ENCODE measurements at regions not wholly inside any gene's neighbourhood (a gene's known extent, or its start where the extent isn't known, plus 50 kb on each side); places are given as distances from the start of the nearest gene placed in this dataset.

DNA sequence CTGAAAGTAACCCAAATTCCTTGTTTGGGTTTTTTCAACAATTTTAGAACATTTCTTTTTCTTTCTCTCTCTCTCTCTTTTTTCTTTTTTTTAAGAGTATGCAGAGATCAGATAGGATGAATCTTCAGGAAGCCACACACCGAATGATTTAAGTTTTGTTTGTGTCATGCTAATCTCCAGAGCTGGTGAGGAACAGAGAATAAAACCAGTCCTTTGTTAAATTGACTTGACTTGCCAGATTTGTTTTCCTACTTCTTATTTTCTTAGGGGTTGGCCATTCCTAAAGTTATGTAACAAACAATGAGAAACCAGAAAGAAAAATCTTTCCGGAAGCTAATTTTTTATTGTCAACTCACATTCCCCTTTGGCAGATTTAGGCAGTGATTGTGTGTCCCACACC is 1669.3 kb upstream of the CDH6 start:
- peaks cover 0 to 22% (median 3%) of the 10 kb centered on the region in 8 donors for H3K9me3 Mint-ChIP-seq
- H3K27ac Mint-ChIP-seq, result peak overlapping the region in 1 of 7 donors; percentile 38
- intact Hi-C loops (cut with micrococcal nuclease), result no loop called here
- H3K36me3 Mint-ChIP-seq, result no peaks in the 10 kb centered on the region
- H3K4me3 ChIP-seq (ENCODE audit: low read length in 2 of 2), result no peak overlapping the region
- H3K27ac ChIP-seq (ENCODE audit: low read depth, low read length), result no peak overlapping the region
- no peaks in the 10 kb centered on the region for H3K27me3 ChIP-seq (ENCODE audit: insufficient read depth, low read length)
- H3K27me3 Mint-ChIP-seq, result no peaks in the 10 kb centered on the region
- no peaks in the 10 kb centered on the region for H3K36me3 ChIP-seq (ENCODE audit: insufficient read depth, low read length)
- H3K9me3 ChIP-seq (ENCODE audit: control insufficient read depth in 1 of 2, low read length in 2 of 2), result no peaks in the 10 kb centered on the region
- H3K4me1 ChIP-seq (ENCODE audit: insufficient read depth, low read length), result no peaks in the 10 kb centered on the region
- no peak overlapping the region for H3K4me3 Mint-ChIP-seq
- no peak for DNase-seq
- ChIA-PET POLR2A (ENCODE audit: partially characterized antibody) (no interaction called here), CTCF (ENCODE audit: partially characterized antibody) (no interaction called here)
- H3K4me1 Mint-ChIP-seq, result no peaks in the 10 kb centered on the region

DNA sequence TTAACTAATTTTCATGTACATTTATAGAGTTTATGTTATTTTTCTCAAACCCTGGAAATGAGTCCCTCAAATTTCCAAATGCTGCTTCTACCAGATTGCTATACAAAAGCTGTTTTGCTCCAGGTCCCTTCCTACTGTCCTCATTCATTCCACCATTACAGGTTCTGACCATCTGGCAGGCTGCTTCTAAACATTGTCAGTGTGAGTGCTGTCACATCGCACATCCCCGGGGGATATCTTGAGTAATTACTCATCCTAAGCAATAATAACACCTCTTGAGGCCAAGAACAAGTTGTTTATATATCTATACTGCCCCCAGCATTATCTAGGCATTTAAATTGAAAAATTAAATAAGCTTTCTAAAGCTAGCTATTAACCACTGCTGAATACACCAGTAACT is 1675.3 kb upstream of the CDH6 start:
- no peaks in the 10 kb centered on the region for H3K36me3 Mint-ChIP-seq
- no peaks in the 10 kb centered on the region for H3K4me1 Mint-ChIP-seq
- Histone ChIP-seq H3K9me3 (ENCODE audit: control insufficient read depth in 1 of 2, low read length in 2 of 2) (no peaks in the 10 kb centered on the region), H3K27ac (ENCODE audit: low read depth, low read length) (no peak overlapping the region), H3K36me3 (ENCODE audit: insufficient read depth, low read length) (no peaks in the 10 kb centered on the region), H3K4me1 (ENCODE audit: insufficient read depth, low read length) (no peaks in the 10 kb centered on the region), H3K27me3 (ENCODE audit: insufficient read depth, low read length) (no peaks in the 10 kb centered on the region), H3K4me3 (ENCODE audit: low read length in 2 of 2) (no peak overlapping the region)
- no peak overlapping the region for H3K27ac Mint-ChIP-seq
- peaks cover 0 to 12% (median 2%) of the 10 kb centered on the region in 8 donors for H3K9me3 Mint-ChIP-seq
- no peaks in the 10 kb centered on the region for H3K27me3 Mint-ChIP-seq
- ChIA-PET POLR2A (ENCODE audit: partially characterized antibody) (no interaction called here), CTCF (ENCODE audit: partially characterized antibody) (no interaction called here)
- DNase-seq, result no peak
- H3K4me3 Mint-ChIP-seq, result no peak overlapping the region
- intact Hi-C loops (cut with micrococcal nuclease), result no loop called here

DNA sequence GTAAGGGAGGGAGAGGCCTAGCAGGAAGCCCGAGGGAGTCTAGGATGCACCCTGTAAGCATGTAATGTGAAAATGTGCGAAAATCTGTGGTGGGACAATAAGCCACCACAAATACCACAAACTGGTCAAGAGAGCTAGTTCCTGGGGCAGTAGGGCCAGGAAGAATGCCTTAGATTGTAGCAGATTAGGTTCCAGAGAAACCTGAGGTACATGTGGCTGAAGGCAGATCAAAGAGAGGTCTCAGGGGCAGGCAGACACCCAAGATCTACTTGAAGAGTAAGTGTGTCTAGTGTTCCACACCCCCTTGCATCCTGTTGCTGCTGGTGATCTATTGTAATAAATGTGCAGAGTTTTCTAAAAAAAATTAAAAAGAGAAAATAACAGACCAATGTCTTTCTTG is 1677.3 kb upstream of the CDH6 start:
- no peaks in the 10 kb centered on the region for H3K27me3 Mint-ChIP-seq
- intact Hi-C loops (cut with micrococcal nuclease), result no loop called here
- no peaks in the 10 kb centered on the region for H3K27me3 ChIP-seq (ENCODE audit: insufficient read depth, low read length)
- no peak overlapping the region for H3K27ac Mint-ChIP-seq
- H3K4me3 ChIP-seq (ENCODE audit: low read length in 2 of 2), result no peak overlapping the region
- no peak for DNase-seq
- H3K9me3 Mint-ChIP-seq, result peaks cover 2 to 15% (median 4%) of the 10 kb centered on the region in 8 donors
- no peaks in the 10 kb centered on the region for H3K36me3 Mint-ChIP-seq
- CTCF ChIA-PET (ENCODE audit: partially characterized antibody), result no interaction called here
- no peaks in the 10 kb centered on the region for H3K9me3 ChIP-seq (ENCODE audit: control insufficient read depth in 1 of 2, low read length in 2 of 2)
- no peak overlapping the region for H3K27ac ChIP-seq (ENCODE audit: low read depth, low read length)
- no peaks in the 10 kb centered on the region for H3K36me3 ChIP-seq (ENCODE audit: insufficient read depth, low read length)
- no peak overlapping the region for H3K4me3 Mint-ChIP-seq
- POLR2A ChIA-PET (ENCODE audit: partially characterized antibody), result no interaction called here
- H3K4me1 ChIP-seq (ENCODE audit: insufficient read depth, low read length), result no peaks in the 10 kb centered on the region
- H3K4me1 Mint-ChIP-seq, result no peaks in the 10 kb centered on the region

DNA sequence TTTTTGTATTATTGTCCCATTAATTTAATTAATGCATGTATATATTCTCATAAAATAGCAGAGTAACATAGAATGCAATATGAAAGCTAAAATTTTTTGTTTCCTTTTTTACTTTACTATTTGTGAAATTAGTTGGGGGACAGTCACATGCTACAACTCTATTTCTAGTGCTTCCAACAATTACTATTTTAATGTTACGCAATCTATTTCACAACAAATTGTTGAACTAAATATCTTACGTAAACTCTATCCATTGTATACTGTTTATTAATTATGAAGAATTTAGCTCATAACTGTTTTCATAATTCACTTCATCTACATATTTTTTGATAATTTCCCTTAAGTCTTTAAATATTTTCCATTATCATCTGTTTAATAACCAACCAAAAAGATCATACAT is 1685.4 kb upstream of the CDH6 start:
- no peak for DNase-seq
- H3K27me3 Mint-ChIP-seq, result no peaks in the 10 kb centered on the region
- no peak overlapping the region for H3K27ac Mint-ChIP-seq
- H3K4me1 ChIP-seq (ENCODE audit: insufficient read depth, low read length), result no peaks in the 10 kb centered on the region
- ChIA-PET CTCF (ENCODE audit: partially characterized antibody) (no interaction called here), POLR2A (ENCODE audit: partially characterized antibody) (no interaction called here)
- no peak overlapping the region for H3K27ac ChIP-seq (ENCODE audit: low read depth, low read length)
- no peaks in the 10 kb centered on the region for H3K4me1 Mint-ChIP-seq
- peaks cover 0 to 22% (median 9%) of the 10 kb centered on the region in 8 donors for H3K9me3 Mint-ChIP-seq
- no peak overlapping the region for H3K4me3 ChIP-seq (ENCODE audit: low read length in 2 of 2)
- peaks cover 0 to 12% of the 10 kb centered on the region in 2 donors for H3K9me3 ChIP-seq (ENCODE audit: control insufficient read depth in 1 of 2, low read length in 2 of 2)
- intact Hi-C loops (cut with micrococcal nuclease), result no loop called here
- no peaks in the 10 kb centered on the region for H3K36me3 ChIP-seq (ENCODE audit: insufficient read depth, low read length)
- no peak overlapping the region for H3K4me3 Mint-ChIP-seq
- no peaks in the 10 kb centered on the region for H3K36me3 Mint-ChIP-seq
- H3K27me3 ChIP-seq (ENCODE audit: insufficient read depth, low read length), result no peaks in the 10 kb centered on the region

DNA sequence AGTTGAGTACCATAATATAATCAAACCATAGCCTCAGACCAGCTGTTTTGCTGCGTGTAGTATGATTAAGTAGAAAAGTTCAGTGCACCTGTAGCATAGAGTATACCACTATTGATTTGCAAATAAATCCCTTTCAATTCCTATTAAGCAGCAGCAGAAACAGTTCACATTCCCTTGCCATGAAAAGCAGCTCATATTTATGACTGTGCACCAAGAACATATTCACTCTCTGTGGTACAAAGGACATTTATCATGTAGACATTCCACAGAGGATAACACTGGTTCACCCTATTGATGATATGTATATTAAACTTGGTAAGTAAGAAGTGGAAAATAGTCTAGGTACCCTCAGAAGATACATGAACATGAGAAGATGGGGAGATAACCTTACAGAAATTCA is 1689.1 kb upstream of the CDH6 start:
- H3K4me3 Mint-ChIP-seq, result no peak overlapping the region
- peaks cover 0 to 14% (median 10%) of the 10 kb centered on the region in 8 donors for H3K9me3 Mint-ChIP-seq
- Histone ChIP-seq H3K27me3 (ENCODE audit: insufficient read depth, low read length) (no peaks in the 10 kb centered on the region), H3K27ac (ENCODE audit: low read depth, low read length) (no peak overlapping the region), H3K9me3 (ENCODE audit: control insufficient read depth in 1 of 2, low read length in 2 of 2) (peaks cover 0 to 8% of the 10 kb centered on the region in 2 donors), H3K36me3 (ENCODE audit: insufficient read depth, low read length) (no peaks in the 10 kb centered on the region), H3K4me1 (ENCODE audit: insufficient read depth, low read length) (no peaks in the 10 kb centered on the region), H3K4me3 (ENCODE audit: low read length in 2 of 2) (no peak overlapping the region)
- DNase-seq, result no peak
- no peaks in the 10 kb centered on the region for H3K4me1 Mint-ChIP-seq
- H3K27me3 Mint-ChIP-seq, result no peaks in the 10 kb centered on the region
- CTCF ChIA-PET (ENCODE audit: partially characterized antibody), result no interaction called here
- intact Hi-C loops (cut with micrococcal nuclease), result no loop called here
- H3K36me3 Mint-ChIP-seq, result no peaks in the 10 kb centered on the region
- H3K27ac Mint-ChIP-seq, result no peak overlapping the region
- POLR2A ChIA-PET (ENCODE audit: partially characterized antibody), result no interaction called here

DNA sequence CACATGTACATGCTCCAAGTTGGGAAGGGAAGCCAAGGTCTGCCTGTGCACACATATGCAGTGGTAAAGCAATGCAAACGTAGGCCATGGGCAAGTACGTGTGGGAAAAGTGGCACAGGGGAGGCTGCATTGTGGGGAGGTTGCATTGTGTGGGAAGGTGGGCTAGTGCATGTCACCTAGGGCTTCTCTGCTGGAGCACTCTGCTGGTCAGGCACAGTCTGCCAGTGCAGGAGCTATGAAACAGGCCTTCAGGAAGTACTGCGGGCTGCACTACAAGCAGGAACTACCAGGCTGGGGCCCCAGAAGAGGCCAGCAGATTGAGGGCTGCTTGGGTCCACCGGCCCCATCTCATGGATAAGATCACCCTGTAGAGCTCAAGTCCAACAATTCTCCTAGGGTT is 1694.6 kb upstream of the CDH6 start:
- H3K27ac Mint-ChIP-seq, result no peak overlapping the region
- no peaks in the 10 kb centered on the region for H3K27me3 Mint-ChIP-seq
- H3K9me3 Mint-ChIP-seq, result peaks cover 3 to 48% (median 31%) of the 10 kb centered on the region in 8 donors

DNA sequence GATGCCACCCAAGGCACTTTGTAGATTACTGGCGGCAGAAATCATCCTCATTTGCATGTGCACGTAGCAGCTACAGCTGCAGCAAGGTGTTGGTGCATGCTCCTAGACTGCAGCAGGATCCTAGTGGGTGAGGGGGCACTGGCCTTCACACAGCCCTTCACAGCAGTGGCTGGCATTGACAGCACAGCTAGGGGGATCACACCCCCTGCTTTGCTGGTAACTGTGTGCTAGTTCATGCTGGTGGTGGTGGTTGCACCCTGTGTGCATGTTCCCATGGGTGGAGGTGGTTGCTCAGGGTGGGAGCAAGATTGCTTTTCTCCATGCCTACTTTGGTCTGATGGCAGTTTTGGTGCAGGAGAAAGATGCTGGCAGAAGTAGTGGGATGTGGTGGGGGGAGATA is 1695.1 kb upstream of the CDH6 start:
- Mint-ChIP-seq H3K4me1 (no peaks in the 10 kb centered on the region), H3K4me3 (no peak overlapping the region), H3K27me3 (no peaks in the 10 kb centered on the region), H3K27ac (no peak overlapping the region), H3K9me3 (peaks cover 3 to 50% (median 31%) of the 10 kb centered on the region in 8 donors), H3K36me3 (no peaks in the 10 kb centered on the region)
- Histone ChIP-seq H3K4me3 (ENCODE audit: low read length in 2 of 2) (no peak overlapping the region), H3K27ac (ENCODE audit: low read depth, low read length) (no peak overlapping the region), H3K36me3 (ENCODE audit: insufficient read depth, low read length) (no peaks in the 10 kb centered on the region), H3K4me1 (ENCODE audit: insufficient read depth, low read length) (no peaks in the 10 kb centered on the region), H3K9me3 (ENCODE audit: control insufficient read depth in 1 of 2, low read length in 2 of 2) (no peaks in the 10 kb centered on the region), H3K27me3 (ENCODE audit: insufficient read depth, low read length) (no peaks in the 10 kb centered on the region)
- CTCF ChIA-PET (ENCODE audit: partially characterized antibody), result no interaction called here
- POLR2A ChIA-PET (ENCODE audit: partially characterized antibody), result no interaction called here
- intact Hi-C loops (cut with micrococcal nuclease), result no loop called here
- DNase-seq, result no peak

More for the DNA sequence above, 1694.6 kb upstream of the CDH6 start:
- no peaks in the 10 kb centered on the region for H3K36me3 ChIP-seq (ENCODE audit: insufficient read depth, low read length)
- POLR2A ChIA-PET (ENCODE audit: partially characterized antibody), result no interaction called here
- DNase-seq, result no peak
- CTCF ChIA-PET (ENCODE audit: partially characterized antibody), result no interaction called here
- no peak overlapping the region for H3K27ac ChIP-seq (ENCODE audit: low read depth, low read length)
- H3K4me3 ChIP-seq (ENCODE audit: low read length in 2 of 2), result no peak overlapping the region
- H3K4me1 Mint-ChIP-seq, result no peaks in the 10 kb centered on the region
- H3K4me3 Mint-ChIP-seq, result no peak overlapping the region
- H3K36me3 Mint-ChIP-seq, result no peaks in the 10 kb centered on the region
- intact Hi-C loops (cut with micrococcal nuclease), result no loop called here
- no peaks in the 10 kb centered on the region for H3K4me1 ChIP-seq (ENCODE audit: insufficient read depth, low read length)
- no peaks in the 10 kb centered on the region for H3K27me3 ChIP-seq (ENCODE audit: insufficient read depth, low read length)
- no peaks in the 10 kb centered on the region for H3K9me3 ChIP-seq (ENCODE audit: control insufficient read depth in 1 of 2, low read length in 2 of 2)

DNA sequence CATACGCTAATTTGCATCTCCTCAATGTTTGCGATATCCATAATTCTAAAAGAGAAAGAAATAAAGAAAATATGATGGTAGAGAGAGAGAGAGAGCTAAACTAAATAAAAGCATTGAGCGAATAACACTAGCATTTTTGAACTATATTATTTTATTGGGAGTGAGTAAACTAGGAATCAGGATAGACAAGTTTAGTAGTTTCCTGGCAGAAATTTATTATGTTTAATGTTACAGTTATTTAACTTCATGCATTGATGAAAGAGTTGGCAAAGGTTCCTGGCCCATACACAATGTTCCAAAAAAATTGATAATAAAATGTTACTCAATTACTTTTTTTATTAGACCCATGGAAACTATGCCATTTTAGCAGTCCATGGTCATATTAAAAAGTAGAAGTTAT is 1708.2 kb upstream of the CDH6 start:
- H3K9me3 ChIP-seq (ENCODE audit: control insufficient read depth in 1 of 2, low read length in 2 of 2), result no peaks in the 10 kb centered on the region
- Mint-ChIP-seq H3K27ac (no peak overlapping the region), H3K9me3 (peaks cover 0 to 26% (median 7%) of the 10 kb centered on the region in 8 donors), H3K36me3 (no peaks in the 10 kb centered on the region), H3K4me1 (no peaks in the 10 kb centered on the region), H3K27me3 (no peaks in the 10 kb centered on the region), H3K4me3 (no peak overlapping the region)
- no peak overlapping the region for H3K4me3 ChIP-seq (ENCODE audit: low read length in 2 of 2)
- H3K27me3 ChIP-seq (ENCODE audit: insufficient read depth, low read length), result no peaks in the 10 kb centered on the region
- intact Hi-C loops (cut with micrococcal nuclease), result no loop called here
- CTCF ChIA-PET (ENCODE audit: partially characterized antibody), result no interaction called here
- POLR2A ChIA-PET (ENCODE audit: partially characterized antibody), result no interaction called here
- H3K36me3 ChIP-seq (ENCODE audit: insufficient read depth, low read length), result no peaks in the 10 kb centered on the region
- H3K27ac ChIP-seq (ENCODE audit: low read depth, low read length), result no peak overlapping the region
- no peaks in the 10 kb centered on the region for H3K4me1 ChIP-seq (ENCODE audit: insufficient read depth, low read length)
- DNase-seq, result no peak

Measured in CD4-positive, alpha-beta memory T cell (primary cell).